ENCODE measurements at regions not wholly inside any gene's neighbourhood (a gene's known extent, or its start where the extent isn't known, plus 50 kb on each side); places are given as distances from the start of the nearest gene placed in this dataset.

GRCh38 chr5:143673676-143674468 is 138.1 kb upstream of the HMHB1 start:
- H3K36me3 Mint-ChIP-seq: no peaks in the 10 kb centered on the region
- H3K4me3 ChIP-seq (ENCODE audit: low read length in 2 of 2): no peak overlapping the region
- H3K9me3 ChIP-seq (ENCODE audit: control insufficient read depth in 1 of 2, low read length in 2 of 2): no peaks in the 10 kb centered on the region
- no peaks in the 10 kb centered on the region for H3K27me3 ChIP-seq (ENCODE audit: insufficient read depth, low read length)
- POLR2A ChIA-PET (ENCODE audit: partially characterized antibody): no interaction called here
- intact Hi-C loops (cut with micrococcal nuclease): no loop called here
- H3K27me3 Mint-ChIP-seq: no peaks in the 10 kb centered on the region
- DNase-seq: no peak
- H3K4me1 Mint-ChIP-seq: no peaks in the 10 kb centered on the region
- no peak overlapping the region for H3K27ac ChIP-seq (ENCODE audit: low read depth, low read length)
- no peak overlapping the region for H3K4me3 Mint-ChIP-seq
- H3K27ac Mint-ChIP-seq: no peak overlapping the region
- peaks cover 0 to 4% (median 0%) of the 10 kb centered on the region in 8 donors for H3K9me3 Mint-ChIP-seq
- no peaks in the 10 kb centered on the region for H3K36me3 ChIP-seq (ENCODE audit: insufficient read depth, low read length)
- CTCF ChIA-PET (ENCODE audit: partially characterized antibody): no interaction called here
- H3K4me1 ChIP-seq (ENCODE audit: insufficient read depth, low read length): no peaks in the 10 kb centered on the region

GRCh38 chr5:143672806-143673205 is 139.2 kb upstream of the HMHB1 start:
- Histone ChIP-seq H3K9me3 (ENCODE audit: control insufficient read depth in 1 of 2, low read length in 2 of 2) (no peaks in the 10 kb centered on the region), H3K4me3 (ENCODE audit: low read length in 2 of 2) (no peak overlapping the region), H3K27me3 (ENCODE audit: insufficient read depth, low read length) (no peaks in the 10 kb centered on the region), H3K4me1 (ENCODE audit: insufficient read depth, low read length) (no peaks in the 10 kb centered on the region), H3K36me3 (ENCODE audit: insufficient read depth, low read length) (no peaks in the 10 kb centered on the region), H3K27ac (ENCODE audit: low read depth, low read length) (no peak overlapping the region)
- Mint-ChIP-seq H3K4me1 (no peaks in the 10 kb centered on the region), H3K27ac (no peak overlapping the region), H3K36me3 (no peaks in the 10 kb centered on the region), H3K9me3 (peaks cover 0 to 4% (median 0%) of the 10 kb centered on the region in 8 donors), H3K4me3 (no peak overlapping the region), H3K27me3 (no peaks in the 10 kb centered on the region)
- DNase-seq: no peak
- ChIA-PET POLR2A (ENCODE audit: partially characterized antibody) (no interaction called here), CTCF (ENCODE audit: partially characterized antibody) (interaction anchor here (0.6 kb wide), 1 partner anchor 32 kb away, joined by 3 read pairs; no protein-coding TSS in a partner anchor)
- intact Hi-C loops (cut with micrococcal nuclease): no loop called here

- Mint-ChIP-seq H3K4me3 (no peak overlapping the region), H3K36me3 (no peaks in the 10 kb centered on the region), H3K27ac (no peak overlapping the region), H3K27me3 (no peaks in the 10 kb centered on the region), H3K9me3 (peaks cover 0 to 4% (median 0%) of the 10 kb centered on the region in 8 donors), H3K4me1 (no peaks in the 10 kb centered on the region)
- POLR2A ChIA-PET (ENCODE audit: partially characterized antibody): no interaction called here
- no peaks in the 10 kb centered on the region for H3K9me3 ChIP-seq (ENCODE audit: control insufficient read depth in 1 of 2, low read length in 2 of 2)
- H3K4me3 ChIP-seq (ENCODE audit: low read length in 2 of 2): no peak overlapping the region
- H3K27me3 ChIP-seq (ENCODE audit: insufficient read depth, low read length): no peaks in the 10 kb centered on the region
- no peaks in the 10 kb centered on the region for H3K4me1 ChIP-seq (ENCODE audit: insufficient read depth, low read length)
- CTCF ChIA-PET (ENCODE audit: partially characterized antibody): no interaction called here
- no peak for DNase-seq
- no peak overlapping the region for H3K27ac ChIP-seq (ENCODE audit: low read depth, low read length)
- no peaks in the 10 kb centered on the region for H3K36me3 ChIP-seq (ENCODE audit: insufficient read depth, low read length)
- intact Hi-C loops (cut with micrococcal nuclease): no loop called here
Measured at GRCh38 chr5:143671674-143672569, 140.0 kb upstream of the HMHB1 start.

GRCh38 chr5:143671021-143671420 is 140.9 kb upstream of the HMHB1 start:
- Histone ChIP-seq H3K4me3 (ENCODE audit: low read length in 2 of 2) (no peak overlapping the region), H3K27ac (ENCODE audit: low read depth, low read length) (no peak overlapping the region), H3K36me3 (ENCODE audit: insufficient read depth, low read length) (no peaks in the 10 kb centered on the region), H3K4me1 (ENCODE audit: insufficient read depth, low read length) (no peaks in the 10 kb centered on the region), H3K27me3 (ENCODE audit: insufficient read depth, low read length) (no peaks in the 10 kb centered on the region), H3K9me3 (ENCODE audit: control insufficient read depth in 1 of 2, low read length in 2 of 2) (no peaks in the 10 kb centered on the region)
- H3K9me3 Mint-ChIP-seq: peaks cover 0 to 4% (median 0%) of the 10 kb centered on the region in 8 donors
- DNase-seq: no peak
- no peaks in the 10 kb centered on the region for H3K4me1 Mint-ChIP-seq
- no peaks in the 10 kb centered on the region for H3K36me3 Mint-ChIP-seq
- POLR2A ChIA-PET (ENCODE audit: partially characterized antibody): no interaction called here
- no peak overlapping the region for H3K4me3 Mint-ChIP-seq
- intact Hi-C loops (cut with micrococcal nuclease): no loop called here
- H3K27me3 Mint-ChIP-seq: no peaks in the 10 kb centered on the region
- H3K27ac Mint-ChIP-seq: no peak overlapping the region
- CTCF ChIA-PET (ENCODE audit: partially characterized antibody): no interaction called here

- H3K36me3 Mint-ChIP-seq: no peaks in the 10 kb centered on the region
- no peak overlapping the region for H3K4me3 Mint-ChIP-seq
- no peaks in the 10 kb centered on the region for H3K27me3 ChIP-seq (ENCODE audit: insufficient read depth, low read length)
- no peak for DNase-seq
- no peaks in the 10 kb centered on the region for H3K4me1 ChIP-seq (ENCODE audit: insufficient read depth, low read length)
- no peak overlapping the region for H3K27ac Mint-ChIP-seq
- peaks cover 0 to 4% (median 0%) of the 10 kb centered on the region in 8 donors for H3K9me3 Mint-ChIP-seq
- no peaks in the 10 kb centered on the region for H3K27me3 Mint-ChIP-seq
- no peaks in the 10 kb centered on the region for H3K4me1 Mint-ChIP-seq
- no peak overlapping the region for H3K27ac ChIP-seq (ENCODE audit: low read depth, low read length)
- ChIA-PET POLR2A (ENCODE audit: partially characterized antibody) (no interaction called here), CTCF (ENCODE audit: partially characterized antibody) (no interaction called here)
- H3K9me3 ChIP-seq (ENCODE audit: control insufficient read depth in 1 of 2, low read length in 2 of 2): no peaks in the 10 kb centered on the region
- no peaks in the 10 kb centered on the region for H3K36me3 ChIP-seq (ENCODE audit: insufficient read depth, low read length)
- no peak overlapping the region for H3K4me3 ChIP-seq (ENCODE audit: low read length in 2 of 2)
- intact Hi-C loops (cut with micrococcal nuclease): no loop called here
Measured at GRCh38 chr5:143665866-143666265, 146.1 kb upstream of the HMHB1 start.

- Histone ChIP-seq H3K9me3 (ENCODE audit: control insufficient read depth in 1 of 2, low read length in 2 of 2) (no peaks in the 10 kb centered on the region), H3K4me3 (ENCODE audit: low read length in 2 of 2) (no peak overlapping the region), H3K36me3 (ENCODE audit: insufficient read depth, low read length) (no peaks in the 10 kb centered on the region), H3K4me1 (ENCODE audit: insufficient read depth, low read length) (no peaks in the 10 kb centered on the region), H3K27me3 (ENCODE audit: insufficient read depth, low read length) (no peaks in the 10 kb centered on the region), H3K27ac (ENCODE audit: low read depth, low read length) (no peak overlapping the region)
- no peak for DNase-seq
- Mint-ChIP-seq H3K4me1 (no peaks in the 10 kb centered on the region), H3K27me3 (no peaks in the 10 kb centered on the region), H3K9me3 (no peaks in the 10 kb centered on the region), H3K4me3 (no peak overlapping the region), H3K27ac (no peak overlapping the region), H3K36me3 (no peaks in the 10 kb centered on the region)
- CTCF ChIA-PET (ENCODE audit: partially characterized antibody): no interaction called here
- intact Hi-C loops (cut with micrococcal nuclease): no loop called here
- POLR2A ChIA-PET (ENCODE audit: partially characterized antibody): no interaction called here
Measured at GRCh38 chr5:143664623-143665022, 147.3 kb upstream of the HMHB1 start.

- no peaks in the 10 kb centered on the region for H3K27me3 ChIP-seq (ENCODE audit: insufficient read depth, low read length)
- ChIA-PET POLR2A (ENCODE audit: partially characterized antibody) (no interaction called here), CTCF (ENCODE audit: partially characterized antibody) (no interaction called here)
- no peaks in the 10 kb centered on the region for H3K9me3 ChIP-seq (ENCODE audit: control insufficient read depth in 1 of 2, low read length in 2 of 2)
- no peaks in the 10 kb centered on the region for H3K36me3 Mint-ChIP-seq
- H3K36me3 ChIP-seq (ENCODE audit: insufficient read depth, low read length): no peaks in the 10 kb centered on the region
- no peak overlapping the region for H3K4me3 ChIP-seq (ENCODE audit: low read length in 2 of 2)
- H3K4me1 Mint-ChIP-seq: no peaks in the 10 kb centered on the region
- no peak overlapping the region for H3K27ac ChIP-seq (ENCODE audit: low read depth, low read length)
- DNase-seq: no peak
- H3K27me3 Mint-ChIP-seq: no peaks in the 10 kb centered on the region
- no peaks in the 10 kb centered on the region for H3K4me1 ChIP-seq (ENCODE audit: insufficient read depth, low read length)
- intact Hi-C loops (cut with micrococcal nuclease): no loop called here
- H3K9me3 Mint-ChIP-seq: no peaks in the 10 kb centered on the region
- no peak overlapping the region for H3K4me3 Mint-ChIP-seq
- H3K27ac Mint-ChIP-seq: peak overlapping the region in 1 of 7 donors; percentile 17
Measured at GRCh38 chr5:143663872-143664271, 148.1 kb upstream of the HMHB1 start.

Data from CD4-positive, alpha-beta memory T cell (primary cell).